HG02588 (cell line): ENCODE measurements at regions not wholly inside any gene's neighbourhood (a gene's known extent, or its start where the extent isn't known, plus 50 kb on each side); places are given as distances from the start of the nearest gene placed in this dataset.
"Not testable (repeated sequence)": the region's sequence is repeated elsewhere in the genome, so short reads cannot be mapped to it uniquely, and the experiment has no call there.

ENCODE experiments used
- ATAC-seq: cut with Tn5 transposase; IDR thresholded peaks from one replicate; pipeline ENCODE4 v1.9.1; 2021; ENCODE audit warnings: mild to moderate bottlenecking, moderate library complexity; ENCODE audit not compliant: unreplicated experiment

GRCh38 chr4:4028752-4029151, 198.0 kb downstream of the OTOP1 start:
- not testable (repeated sequence) for ATAC-seq

DNA sequence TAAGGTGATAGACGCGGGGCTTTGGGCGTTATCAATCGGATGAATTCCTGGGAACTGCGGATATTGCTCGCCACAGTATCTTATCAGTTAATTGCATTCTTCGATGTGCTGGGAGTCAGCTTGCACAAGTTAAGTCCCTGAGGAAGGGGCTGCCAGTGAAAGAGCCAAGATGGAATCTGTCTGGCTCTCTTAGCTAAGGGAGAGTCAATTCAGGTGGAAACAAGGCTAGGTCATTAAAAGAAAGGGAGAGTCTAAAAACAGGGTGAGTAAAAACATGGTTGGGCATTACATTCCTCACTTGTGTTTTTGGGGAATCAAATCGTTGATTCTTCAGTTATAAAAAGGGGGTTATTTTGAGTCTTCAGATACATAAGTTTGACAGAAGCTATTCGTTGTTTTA, 196.2 kb downstream of the OTOP1 start:
- not testable (repeated sequence) for ATAC-seq

DNA sequence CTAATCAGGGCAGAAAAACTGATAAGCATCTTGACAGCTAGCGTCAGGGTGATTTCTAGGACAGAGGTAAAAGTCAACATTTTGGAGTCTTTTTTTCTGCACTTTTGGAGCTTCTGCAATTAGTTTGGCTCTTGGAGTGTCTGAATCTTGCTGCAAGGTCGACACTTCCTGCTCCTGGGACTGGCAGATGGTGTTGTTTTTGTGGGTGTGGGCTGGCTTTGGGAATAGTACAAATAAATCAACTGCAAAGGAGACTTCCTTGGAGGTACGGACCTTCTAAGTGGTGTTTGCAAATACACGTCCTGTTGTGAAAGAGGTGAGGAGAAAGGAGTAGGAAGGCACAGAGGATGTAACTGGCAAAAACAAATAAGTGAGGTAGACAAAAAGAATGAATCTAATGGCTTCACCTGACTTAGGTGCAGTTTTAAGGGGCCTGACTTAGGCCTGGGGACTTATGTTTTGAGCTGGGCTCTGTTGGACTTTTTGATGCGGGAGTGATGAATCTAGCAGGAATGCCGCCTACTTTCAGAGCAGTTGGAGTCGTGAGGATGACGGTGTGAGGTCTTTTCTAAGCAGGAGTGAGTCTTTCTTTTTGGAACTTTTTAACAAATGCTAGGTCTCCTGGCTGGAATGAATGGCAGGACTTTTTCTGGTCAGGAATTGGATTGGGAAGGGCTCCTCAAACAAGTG, 195.1 kb downstream of the OTOP1 start:
- ATAC-seq = not testable (repeated sequence)

GRCh38 chr4:4032364-4032763, 194.4 kb downstream of the OTOP1 start:
- not testable (repeated sequence) for ATAC-seq

DNA sequence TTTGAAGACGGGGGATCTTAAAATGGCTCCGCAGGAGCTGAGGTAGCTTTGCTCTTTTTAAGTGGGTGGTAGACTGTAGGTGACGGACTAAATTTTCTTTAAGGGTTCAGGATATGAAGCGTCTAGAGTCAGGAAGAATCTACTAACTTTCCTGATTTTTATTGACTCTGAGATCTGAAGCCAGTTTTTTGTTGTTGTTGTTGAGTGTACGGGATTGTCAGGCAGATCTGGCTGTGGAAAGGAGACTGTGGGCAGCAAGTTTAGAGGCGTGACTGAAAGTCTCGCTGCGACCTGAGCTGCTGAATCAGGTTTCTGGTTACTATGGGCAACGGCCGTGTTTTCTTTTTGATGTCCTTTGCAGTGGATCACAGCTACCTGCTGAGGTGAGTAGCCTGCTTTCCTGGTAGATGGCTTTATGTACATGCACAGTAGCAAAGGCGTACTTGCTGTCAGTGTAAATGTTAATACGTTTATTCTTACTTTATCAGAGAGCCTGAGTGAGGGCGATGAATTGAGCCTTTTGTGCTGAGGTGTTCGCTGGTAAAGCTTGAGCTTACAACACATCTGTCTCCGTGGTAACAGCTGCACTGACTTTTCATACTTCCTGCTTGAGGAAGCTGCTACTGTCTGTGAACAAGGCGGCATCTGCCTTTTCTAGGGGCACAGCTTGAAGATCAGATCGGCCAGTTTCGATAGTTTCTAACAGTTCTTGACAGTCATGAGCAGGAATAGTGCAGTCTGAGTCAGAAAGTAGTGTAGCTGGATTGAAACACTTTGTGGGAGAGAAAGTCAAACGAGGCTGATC, 193.7 kb downstream of the OTOP1 start:
- ATAC-seq = not testable (repeated sequence)

DNA sequence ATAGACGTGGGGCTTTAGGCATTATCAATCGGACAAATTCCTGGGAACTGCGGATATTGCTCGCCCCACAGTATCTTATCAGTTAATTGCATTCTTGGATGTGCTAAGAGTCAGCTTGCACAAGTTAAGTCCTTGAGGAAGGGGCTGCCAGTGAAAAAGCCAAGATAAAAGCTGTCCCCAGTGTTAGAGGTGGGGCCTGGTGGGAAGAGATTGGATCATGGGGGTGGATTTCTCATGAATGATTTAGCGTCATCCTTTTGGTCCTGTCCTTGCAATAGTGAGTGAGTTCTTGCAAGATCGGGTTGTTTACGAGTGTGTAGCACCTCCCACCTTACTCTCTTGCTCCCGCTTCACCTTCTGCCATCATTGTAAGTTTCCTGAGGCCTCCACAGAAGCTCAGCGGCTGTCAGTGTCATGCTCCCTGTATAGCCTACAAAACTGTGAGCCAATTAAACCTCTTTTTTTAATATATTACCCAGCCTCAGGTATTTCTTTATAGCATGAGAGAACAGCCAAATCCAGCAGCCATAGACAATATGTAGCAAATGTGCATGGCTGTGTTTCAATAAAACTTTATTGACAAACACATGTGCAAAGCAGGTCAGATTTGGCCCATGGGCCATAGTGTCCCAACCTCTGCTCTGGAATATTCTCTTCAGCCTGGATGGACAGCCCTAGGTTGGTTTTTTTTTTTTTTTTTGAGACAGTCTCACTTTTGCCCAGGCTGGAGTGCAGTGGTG, 189.2 kb downstream of the OTOP1 start:
- not testable (repeated sequence) for ATAC-seq

DNA sequence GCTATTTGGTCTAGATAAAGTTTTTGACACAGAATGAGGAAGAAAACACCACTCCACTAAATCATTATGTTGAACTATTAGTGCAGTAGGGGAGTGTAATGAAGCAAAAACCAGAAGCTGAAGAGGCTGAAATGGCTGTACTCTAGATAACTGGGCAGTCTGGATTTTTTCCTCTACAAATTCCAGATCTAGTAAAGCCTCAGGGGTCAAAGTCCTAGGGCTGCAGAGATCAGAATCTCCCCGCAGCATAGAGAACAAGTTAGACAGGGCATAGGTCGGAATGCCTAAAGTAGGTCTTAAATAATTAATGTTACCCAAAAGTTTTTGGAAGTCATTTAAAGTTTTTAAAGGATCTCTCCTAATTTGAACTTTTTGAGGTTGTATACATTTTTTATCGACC, 180.9 kb downstream of the OTOP1 start:
- not testable (repeated sequence) for ATAC-seq

DNA sequence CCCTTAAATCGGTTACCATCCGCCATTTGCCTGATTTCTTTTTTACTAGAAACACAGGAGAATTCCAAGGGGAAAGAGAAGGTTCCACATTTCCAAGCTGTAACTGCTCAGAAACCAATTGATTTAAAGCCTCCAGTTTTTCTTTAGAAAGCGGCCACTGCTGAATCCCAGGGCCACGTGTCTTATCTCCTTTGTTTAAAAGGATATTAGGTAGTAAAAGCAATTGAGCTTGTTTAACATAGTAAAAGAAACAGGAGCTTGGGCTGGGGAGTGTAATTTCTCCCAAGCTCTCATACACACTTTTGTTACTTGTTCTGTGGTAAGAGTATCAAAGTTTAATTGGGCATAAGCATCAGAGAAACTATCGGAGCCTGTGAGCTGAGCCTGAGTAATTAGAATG, 180.0 kb downstream of the OTOP1 start:
- not testable (repeated sequence) for ATAC-seq

DNA sequence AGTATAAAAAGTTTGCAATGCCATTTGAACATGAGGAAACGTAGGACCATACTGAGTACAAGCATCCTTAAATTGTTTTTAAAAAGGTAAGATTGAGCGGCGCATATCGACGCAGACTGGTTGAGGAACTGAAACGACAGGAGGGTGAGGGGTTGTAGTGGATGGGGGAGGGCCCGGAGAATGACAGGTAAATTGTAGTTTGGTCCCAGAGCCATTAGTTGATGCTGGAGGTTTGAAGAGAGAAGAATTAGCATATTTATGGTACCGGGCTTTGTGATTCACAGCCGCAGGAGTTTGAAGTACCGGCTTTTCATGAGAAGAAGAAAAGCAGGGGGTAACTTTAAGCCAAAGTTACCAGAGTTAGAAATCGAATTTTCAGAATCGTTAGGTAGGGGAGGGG, 179.5 kb downstream of the OTOP1 start:
- not testable (repeated sequence) for ATAC-seq

GRCh38 chr4:4048227-4048626, 178.5 kb downstream of the OTOP1 start:
- not testable (repeated sequence) for ATAC-seq

DNA sequence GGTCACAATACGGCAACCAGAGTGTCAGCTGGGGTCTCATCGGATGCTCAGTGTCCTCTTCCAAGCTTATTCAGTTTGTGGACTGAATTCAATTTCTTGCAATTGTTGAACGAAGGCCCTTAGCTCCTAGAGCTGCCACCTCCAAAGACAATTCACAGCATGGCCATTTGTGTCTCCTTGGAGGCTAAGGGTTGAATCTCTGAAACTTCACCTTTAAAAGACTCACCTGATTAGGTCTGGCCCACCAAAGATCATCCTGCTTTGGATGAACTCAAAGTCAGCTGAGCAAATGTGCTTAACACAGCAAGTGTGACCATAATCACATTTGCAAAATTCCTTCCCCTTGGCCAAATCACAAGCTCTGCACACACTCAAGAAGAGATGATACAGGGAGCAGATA, 175.9 kb downstream of the OTOP1 start:
- not testable (repeated sequence) for ATAC-seq

- ATAC-seq = not testable (repeated sequence)
Observed at GRCh38 chr4:4052933-4053332, 173.8 kb downstream of the OTOP1 start.

DNA sequence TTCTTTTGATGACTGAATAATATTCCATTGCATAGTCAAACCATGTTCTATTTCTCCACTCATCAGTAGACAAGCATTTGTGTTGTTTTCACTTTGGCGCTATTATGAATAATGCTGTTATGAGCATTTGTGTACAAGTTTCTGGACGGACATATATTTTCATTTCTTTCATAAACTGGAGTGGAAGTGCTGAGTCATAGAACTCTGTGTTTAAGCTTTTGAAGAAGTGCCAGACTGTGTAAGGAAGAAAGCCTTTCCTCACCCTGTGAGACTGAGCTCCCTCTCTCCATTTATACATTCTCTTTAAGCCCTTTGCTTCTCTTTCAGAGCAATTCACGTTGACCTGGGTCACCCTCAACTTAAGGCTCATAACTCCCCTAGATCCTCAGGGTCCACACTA, 169.5 kb downstream of the OTOP1 start:
- ATAC-seq = not testable (repeated sequence)

- not testable (repeated sequence) for ATAC-seq
Observed at GRCh38 chr4:4084171-4084570, 142.6 kb downstream of the OTOP1 start.

DNA sequence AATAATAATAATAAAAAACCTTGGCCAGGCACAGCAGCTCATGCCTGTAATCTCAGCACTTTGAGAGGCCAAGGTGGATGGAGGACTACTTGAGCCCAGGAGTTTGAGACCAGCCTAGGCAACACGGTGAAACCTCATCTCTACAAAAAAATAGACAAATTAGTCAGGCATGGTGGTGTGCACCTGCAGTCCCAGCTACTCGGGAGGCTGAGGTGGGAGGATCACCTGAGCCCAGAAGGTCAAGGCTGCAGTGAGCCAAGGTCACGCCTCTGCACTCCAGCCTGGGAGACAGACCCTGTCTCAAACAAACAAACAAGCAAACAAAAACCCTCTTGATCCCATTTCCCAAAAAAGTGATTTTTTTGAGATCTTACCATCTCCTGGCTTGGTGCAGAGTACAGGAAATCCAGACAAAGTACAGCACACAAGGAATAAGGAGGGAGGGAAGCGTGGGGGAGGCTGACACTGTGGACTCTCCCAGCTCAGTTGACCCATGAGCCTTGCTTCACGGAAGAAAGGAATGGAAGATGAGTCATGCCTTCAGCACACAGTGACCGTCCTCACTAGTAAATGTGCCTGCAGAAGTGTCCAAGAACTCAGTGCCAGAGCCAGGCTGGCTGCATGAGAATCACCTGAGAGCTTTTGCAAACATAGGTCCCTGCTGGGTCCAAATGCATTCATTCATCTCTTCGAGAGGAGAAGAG, 136.9 kb downstream of the OTOP1 start:
- not testable (repeated sequence) for ATAC-seq

DNA sequence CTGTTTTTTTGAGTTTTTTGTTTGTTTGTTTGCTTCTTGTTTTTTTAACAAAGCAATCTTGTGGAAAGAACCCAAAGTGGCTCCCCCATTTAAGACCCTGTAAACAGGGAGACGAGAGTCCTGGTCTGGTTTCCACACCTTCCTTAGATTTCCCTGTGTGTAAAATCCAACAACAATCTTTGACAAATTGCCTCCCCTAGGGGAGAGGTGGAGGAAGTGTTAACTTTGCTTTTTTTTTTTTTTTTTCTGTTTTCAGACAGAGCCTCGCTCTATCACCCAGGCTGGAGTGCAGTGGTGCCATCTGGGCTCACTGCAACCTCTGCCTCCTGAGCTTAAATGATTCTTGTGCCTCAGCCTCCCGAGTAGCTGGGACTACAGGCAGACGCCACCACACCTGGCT, 136.0 kb downstream of the OTOP1 start:
- ATAC-seq = not testable (repeated sequence)

GRCh38 chr4:4092159-4092558, 134.6 kb downstream of the OTOP1 start:
- not testable (repeated sequence) for ATAC-seq

GRCh38 chr4:4099610-4100009, 127.1 kb downstream of the OTOP1 start:
- ATAC-seq = not testable (repeated sequence)

GRCh38 chr4:4106923-4107322, 119.8 kb downstream of the OTOP1 start:
- ATAC-seq = not testable (repeated sequence)

GRCh38 chr4:4107411-4108107, 119.2 kb downstream of the OTOP1 start:
- not testable (repeated sequence) for ATAC-seq
